ENCODE measurements at regions not wholly inside any gene's neighbourhood (a gene's known extent, or its start where the extent isn't known, plus 50 kb on each side); places are given as distances from the start of the nearest gene placed in this dataset.

GRCh38 chr4:189294574-189294973 is 646.1 kb upstream of the FRG1 start:
- TF ChIP-seq CTCF (conservative IDR thresholded peaks at IDR 0.05; ENCODE audit: low read depth, low read length) (no peak), POLR2A (IDR thresholded peaks at IDR 0.05; ENCODE audit: low read depth, low read length) (no peak), MAFK (IDR thresholded peaks at IDR 0.05; ENCODE audit: low read depth, low read length) (no peak), RFX5 (IDR thresholded peaks at IDR 0.05; ENCODE audit: low read depth, low read length) (no peak), SMC3 (IDR thresholded peaks at IDR 0.05; ENCODE audit: low read depth, low read length) (no peak), RAD21 (IDR thresholded peaks at IDR 0.05; ENCODE audit: low read length) (no peak), CEBPB (IDR thresholded peaks at IDR 0.05; ENCODE audit: low read depth, low read length) (no peak), USF2 (IDR thresholded peaks at IDR 0.05; ENCODE audit: low read depth, low read length) (no peak), CHD1 (IDR thresholded peaks at IDR 0.05; ENCODE audit: low read depth, low read length) (no peak), MXI1 (IDR thresholded peaks at IDR 0.05; ENCODE audit: borderline replicate concordance, low read depth, low read length) (no peak)

Data from IMR-90 (cell line).